Glomerular endothelial cell (primary cell): ENCODE measurements at regions not wholly inside any gene's neighbourhood (a gene's known extent, or its start where the extent isn't known, plus 50 kb on each side); places are given as distances from the start of the nearest gene placed in this dataset.
"Not testable (repeated sequence)": the region's sequence is repeated elsewhere in the genome, so short reads cannot be mapped to it uniquely, and the experiment has no call there.

ENCODE experiments used
- DNase-seq: peaks from one replicate; pipeline ENCODE4 v3.0.0-alpha.2; 2011; ENCODE audit warnings: low read depth, low spot score; ENCODE audit errors: extremely low read depth

DNA sequence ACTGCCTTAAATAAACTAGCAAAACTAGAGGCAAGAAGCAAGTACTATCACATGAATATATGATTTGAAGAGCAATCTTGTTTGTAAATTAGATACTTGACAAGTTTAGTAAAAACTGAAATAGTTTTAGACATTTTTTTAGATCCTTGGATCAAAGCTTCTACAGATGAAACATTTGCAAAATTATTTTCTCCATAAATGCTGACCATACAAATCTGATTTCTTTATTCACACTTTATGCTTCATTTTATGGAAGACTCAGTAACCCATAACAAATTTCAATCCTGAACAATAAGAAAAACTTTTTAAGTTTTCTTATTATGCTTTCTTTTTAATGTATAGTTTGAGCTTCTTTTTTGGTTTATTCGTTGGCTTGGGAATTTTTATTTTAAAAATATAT, 750.2 kb upstream of the SLITRK5 start:
- no peak for DNase-seq

GRCh38 chr13:86922936-86923335, 748.2 kb upstream of the SLITRK5 start:
- no peak for DNase-seq

GRCh38 chr13:86926916-86927315, 744.3 kb upstream of the SLITRK5 start:
- DNase-seq, result not testable (repeated sequence)

DNA sequence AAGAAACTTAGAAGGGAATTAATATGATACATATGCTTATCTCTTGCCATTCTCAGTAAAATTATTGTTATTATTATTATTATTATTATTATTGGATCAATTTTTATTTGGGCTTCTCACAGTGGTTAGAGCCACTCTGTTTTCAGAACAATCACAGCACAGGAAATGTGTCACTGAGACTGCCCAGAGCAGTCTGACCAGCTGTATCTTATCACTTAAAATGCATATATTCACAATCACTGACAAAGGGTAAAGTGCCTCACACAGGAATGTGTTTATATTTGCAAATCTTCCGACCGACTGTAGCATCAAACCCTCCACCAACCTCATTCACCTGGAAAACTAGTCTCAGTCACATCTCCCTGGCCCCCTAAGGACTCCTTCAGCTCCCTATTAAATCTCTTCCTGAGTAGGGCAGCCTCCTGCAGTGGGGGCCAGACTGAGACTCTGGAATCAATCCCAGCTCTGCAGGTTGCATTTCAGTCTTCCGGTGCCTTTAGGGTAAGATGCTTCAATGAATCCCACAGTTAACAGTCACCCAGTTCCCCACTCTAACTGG, 738.3 kb upstream of the SLITRK5 start:
- no peak for DNase-seq

GRCh38 chr13:86933676-86934075, 737.5 kb upstream of the SLITRK5 start:
- DNase-seq, result no peak

DNA sequence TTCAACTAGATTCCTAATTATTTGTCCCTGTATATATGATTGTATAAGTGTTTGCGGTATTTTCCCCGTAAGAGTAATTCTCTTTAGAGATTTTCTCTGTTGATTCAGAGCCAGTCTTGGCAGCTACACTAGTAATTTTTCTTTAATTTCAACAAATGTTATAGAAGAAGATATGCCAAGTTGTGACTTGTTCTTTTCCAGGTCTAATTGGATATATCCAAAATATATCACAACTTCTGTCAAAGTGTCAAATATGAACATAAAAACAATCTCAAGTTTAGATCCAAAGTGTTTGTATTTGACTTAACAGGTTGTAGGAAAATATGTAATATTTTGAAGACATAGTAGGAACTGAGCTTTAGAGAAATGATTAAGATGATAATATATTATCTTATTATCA, 733.9 kb upstream of the SLITRK5 start:
- no peak for DNase-seq

GRCh38 chr13:86945584-86945983, 725.6 kb upstream of the SLITRK5 start:
- DNase-seq, result no peak

- no peak for DNase-seq
These were observed 724.4 kb upstream of the SLITRK5 start for GRCh38 chr13:86946734-86947133.

- no peak for DNase-seq
These were observed 716.8 kb upstream of the SLITRK5 start for GRCh38 chr13:86954341-86954740.

DNA sequence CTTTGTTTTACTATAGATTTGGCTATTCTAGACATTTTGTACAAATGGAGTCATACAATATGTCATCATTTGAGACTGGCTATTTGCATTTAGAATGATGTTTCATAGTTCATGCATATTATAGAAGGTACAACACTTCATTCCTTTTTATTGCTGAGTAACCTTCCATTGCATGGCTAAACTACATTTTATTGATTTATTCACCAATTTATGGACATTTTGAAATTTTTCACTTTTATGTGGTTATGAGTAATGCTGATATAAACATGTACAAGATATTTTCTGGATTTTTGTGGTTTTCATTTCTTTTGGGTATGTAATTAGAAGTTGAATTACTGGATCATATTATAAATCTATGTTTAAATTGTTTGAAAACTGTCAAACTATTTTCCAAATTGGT, 710.3 kb upstream of the SLITRK5 start:
- DNase-seq, result no peak

GRCh38 chr13:86974251-86974994, 696.7 kb upstream of the SLITRK5 start:
- DNase-seq, result no peak

DNA sequence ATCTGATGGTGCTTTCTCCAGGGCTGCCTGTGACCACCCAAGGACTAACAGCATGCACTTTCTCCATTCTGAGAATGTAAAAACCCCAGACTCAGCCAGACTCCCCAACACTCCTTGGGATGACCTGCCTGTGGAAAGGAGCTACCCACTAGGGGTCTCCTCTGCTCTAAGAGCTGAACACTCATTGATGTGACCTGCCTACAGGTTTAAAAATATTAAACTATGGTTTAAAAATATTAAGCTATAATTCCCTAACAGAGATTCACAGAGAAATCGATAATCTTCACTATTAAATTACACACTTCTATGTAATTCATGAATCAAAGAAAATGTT, 696.2 kb upstream of the SLITRK5 start:
- DNase-seq, result no peak

- DNase-seq, result no peak
These were observed 694.4 kb upstream of the SLITRK5 start for GRCh38 chr13:86976521-86977324.

DNA sequence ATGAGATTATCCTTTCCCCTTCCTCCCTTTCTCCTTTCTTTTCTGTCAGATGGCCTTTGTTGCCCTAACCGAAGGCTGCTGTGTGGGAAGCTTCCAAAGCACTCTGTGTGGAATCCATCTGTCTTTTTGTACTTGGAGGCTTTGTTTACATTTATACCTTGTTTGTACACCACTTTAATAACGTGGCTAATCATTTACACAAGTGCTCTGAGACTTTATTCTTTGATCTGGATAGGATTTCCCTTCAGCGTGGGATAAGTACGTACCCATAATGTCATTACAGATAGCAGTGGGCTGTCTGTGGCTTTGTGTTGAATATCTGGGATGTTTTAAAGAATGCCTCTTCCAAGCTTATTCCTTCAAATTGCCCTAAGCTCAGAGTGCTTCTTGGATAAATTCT, 684.7 kb upstream of the SLITRK5 start:
- DNase-seq, result no peak

- no peak for DNase-seq
These were observed 678.9 kb upstream of the SLITRK5 start for GRCh38 chr13:86992251-86992650.

GRCh38 chr13:87003265-87003664, 667.9 kb upstream of the SLITRK5 start:
- DNase-seq, result no peak

- DNase-seq, result no peak
These were observed 665.7 kb upstream of the SLITRK5 start for GRCh38 chr13:87005511-87005910.

GRCh38 chr13:87035526-87035925, 635.6 kb upstream of the SLITRK5 start:
- DNase-seq, result no peak

DNA sequence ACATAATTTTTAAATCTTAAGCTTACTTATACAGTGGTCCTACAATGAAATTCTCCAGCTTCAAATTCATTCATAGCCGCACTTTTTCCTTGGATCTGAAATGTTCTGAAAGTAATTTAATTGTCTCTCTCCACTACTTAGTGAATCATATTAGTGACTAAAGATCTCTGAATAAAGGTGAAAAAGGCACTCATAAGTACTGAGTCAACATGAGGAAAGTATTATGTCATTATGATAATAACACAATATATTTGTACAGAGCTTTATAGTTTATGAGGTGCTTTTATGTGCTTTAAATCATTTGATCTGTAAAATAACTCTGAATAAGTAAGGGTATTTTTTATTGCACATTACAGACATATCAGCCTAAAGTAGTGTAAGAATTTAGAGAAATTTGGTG, 628.2 kb upstream of the SLITRK5 start:
- no peak for DNase-seq

DNA sequence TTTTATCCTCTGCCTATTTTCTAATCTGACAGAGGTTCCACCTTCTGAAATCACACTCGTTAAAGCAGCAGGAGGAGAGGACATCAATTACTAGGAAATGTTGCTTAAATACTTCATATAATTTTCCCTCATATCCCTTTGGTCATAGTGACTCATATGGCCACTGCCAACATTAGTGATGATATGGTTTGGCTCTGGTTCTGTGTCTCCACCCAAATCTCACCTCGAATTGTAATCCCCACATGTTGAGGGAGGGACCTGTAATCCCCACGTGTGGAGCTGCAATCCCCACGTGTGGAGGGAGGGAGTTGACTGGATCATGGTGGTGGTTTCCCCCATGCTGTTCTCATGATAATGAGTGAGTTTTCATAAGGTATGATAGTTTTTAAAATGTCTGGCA, 618.4 kb upstream of the SLITRK5 start:
- no peak for DNase-seq

- DNase-seq, result no peak
These were observed 613.2 kb upstream of the SLITRK5 start for GRCh38 chr13:87057807-87058520.
